ENCODE measurements at regions not wholly inside any gene's neighbourhood (a gene's known extent, or its start where the extent isn't known, plus 50 kb on each side); places are given as distances from the start of the nearest gene placed in this dataset.

DNA sequence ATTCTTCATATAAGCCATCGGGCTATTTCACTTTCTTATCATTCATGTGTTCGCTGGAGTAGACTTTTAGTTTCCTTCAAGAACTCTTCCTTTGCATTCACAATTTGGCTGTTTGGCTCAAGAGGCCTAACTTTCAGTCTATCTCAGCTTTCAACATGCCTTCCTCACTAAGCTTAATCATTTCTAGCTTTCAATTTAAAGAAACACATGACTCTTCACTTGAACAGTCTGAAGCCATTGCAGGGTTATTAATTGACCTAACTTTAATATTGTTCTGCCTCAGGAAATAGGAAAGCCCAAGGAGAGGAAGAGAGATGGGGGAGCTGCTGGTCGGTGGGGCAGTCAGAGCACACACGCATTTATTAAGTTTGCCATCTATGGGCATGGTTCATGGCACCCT is 158.1 kb downstream of the SUCLA2 start:
- DNase-seq (ENCODE audit: low read depth, low spot score) (no peak), FAIRE-seq (no peak)
- dilution Hi-C loops (cut with MboI; ENCODE audit: extremely low pct_ligation_motif_present, low sequenced_read_pairs) = no loop called here
- TF ChIP-seq EZH2 (IDR thresholded peaks at IDR 0.05; ENCODE audit: low read length) = no peak
- TF ChIP-seq, protein P1, sequence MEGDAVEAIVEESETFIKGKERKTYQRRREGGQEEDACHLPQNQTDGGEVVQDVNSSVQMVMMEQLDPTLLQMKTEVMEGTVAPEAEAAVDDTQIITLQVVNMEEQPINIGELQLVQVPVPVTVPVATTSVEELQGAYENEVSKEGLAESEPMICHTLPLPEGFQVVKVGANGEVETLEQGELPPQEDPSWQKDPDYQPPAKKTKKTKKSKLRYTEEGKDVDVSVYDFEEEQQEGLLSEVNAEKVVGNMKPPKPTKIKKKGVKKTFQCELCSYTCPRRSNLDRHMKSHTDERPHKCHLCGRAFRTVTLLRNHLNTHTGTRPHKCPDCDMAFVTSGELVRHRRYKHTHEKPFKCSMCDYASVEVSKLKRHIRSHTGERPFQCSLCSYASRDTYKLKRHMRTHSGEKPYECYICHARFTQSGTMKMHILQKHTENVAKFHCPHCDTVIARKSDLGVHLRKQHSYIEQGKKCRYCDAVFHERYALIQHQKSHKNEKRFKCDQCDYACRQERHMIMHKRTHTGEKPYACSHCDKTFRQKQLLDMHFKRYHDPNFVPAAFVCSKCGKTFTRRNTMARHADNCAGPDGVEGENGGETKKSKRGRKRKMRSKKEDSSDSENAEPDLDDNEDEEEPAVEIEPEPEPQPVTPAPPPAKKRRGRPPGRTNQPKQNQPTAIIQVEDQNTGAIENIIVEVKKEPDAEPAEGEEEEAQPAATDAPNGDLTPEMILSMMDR (optimal IDR thresholded peaks at IDR 0.05 in 1 of 3, IDR thresholded peaks at IDR 0.05 in 1 of 3, conservative IDR thresholded peaks at IDR 0.05 in 1 of 3; ENCODE audit: extremely low read depth in 1 of 3, insufficient read depth in 2 of 3, low read length in 3 of 3) = no peak
- Histone ChIP-seq H3K27ac (ENCODE audit: control insufficient read depth, insufficient read depth, low read length) (no peak overlapping the region), H2AFZ (ENCODE audit: control insufficient read depth, low read length) (no peak overlapping the region), H3K9me1 (ENCODE audit: control insufficient read depth, extremely low read depth, insufficient read depth, low read length) (no peaks in the 10 kb centered on the region), H3K79me2 (ENCODE audit: control insufficient read depth, insufficient read depth, low read length) (no peaks in the 10 kb centered on the region), H3K4me2 (ENCODE audit: control insufficient read depth, extremely low read depth, insufficient read depth, low read depth, low read length) (no peak overlapping the region), H3K9me3 (ENCODE audit: control insufficient read depth, low read depth, low read length) (no peaks in the 10 kb centered on the region), H3K9ac (ENCODE audit: control insufficient read depth, extremely low read depth, insufficient read depth, low read length) (no peak overlapping the region), H3K36me3 (ENCODE audit: control insufficient read depth in 2 of 2, extremely low read depth in 1 of 2, insufficient read depth in 2 of 2, low read length in 2 of 2) (no peaks in the 10 kb centered on the region), H3K27me3 (ENCODE audit: control insufficient read depth, extremely low read depth, insufficient read depth, low read length) (no peaks in the 10 kb centered on the region), H3K4me1 (ENCODE audit: control insufficient read depth, extremely low read depth, insufficient read depth, low read length) (no peaks in the 10 kb centered on the region), H3K4me3 (ENCODE audit: control insufficient read depth in 2 of 3, extremely low read depth in 1 of 3, insufficient read depth in 2 of 3, low read depth in 1 of 3, low read length in 3 of 3) (no peak overlapping the region), H4K20me1 (ENCODE audit: control insufficient read depth, extremely low read depth, insufficient read depth, low read length) (no peaks in the 10 kb centered on the region)

DNA sequence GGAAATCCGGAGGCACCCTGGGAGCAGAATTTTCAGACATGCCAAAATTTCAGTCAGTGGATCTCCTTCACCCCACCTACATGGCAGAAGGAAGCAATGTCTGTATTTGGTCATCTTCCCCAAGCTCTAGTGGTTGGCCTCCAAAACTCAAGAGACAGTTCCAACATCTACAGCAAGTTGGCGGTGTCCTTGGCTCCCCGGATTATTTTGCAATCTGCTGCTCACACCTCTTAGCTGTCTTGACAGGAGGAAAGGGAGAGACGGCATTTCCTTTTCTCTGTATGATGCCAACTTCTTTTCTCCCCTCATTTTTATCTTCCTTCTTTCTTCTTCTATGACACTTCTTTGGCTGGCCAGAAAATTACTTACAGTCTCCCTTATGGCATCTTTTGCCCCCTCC is 159.9 kb downstream of the SUCLA2 start:
- FAIRE-seq = no peak
- Histone ChIP-seq H2AFZ (ENCODE audit: control insufficient read depth, low read length) (no peak overlapping the region), H3K27ac (ENCODE audit: control insufficient read depth, insufficient read depth, low read length) (no peak overlapping the region), H3K4me2 (ENCODE audit: control insufficient read depth, extremely low read depth, insufficient read depth, low read depth, low read length) (no peak overlapping the region), H3K79me2 (ENCODE audit: control insufficient read depth, insufficient read depth, low read length) (no peaks in the 10 kb centered on the region), H3K9me3 (ENCODE audit: control insufficient read depth, low read depth, low read length) (no peaks in the 10 kb centered on the region), H3K36me3 (ENCODE audit: control insufficient read depth in 2 of 2, extremely low read depth in 1 of 2, insufficient read depth in 2 of 2, low read length in 2 of 2) (no peaks in the 10 kb centered on the region), H3K9me1 (ENCODE audit: control insufficient read depth, extremely low read depth, insufficient read depth, low read length) (no peaks in the 10 kb centered on the region), H3K4me3 (ENCODE audit: control insufficient read depth in 2 of 3, extremely low read depth in 1 of 3, insufficient read depth in 2 of 3, low read depth in 1 of 3, low read length in 3 of 3) (no peak overlapping the region), H3K9ac (ENCODE audit: control insufficient read depth, extremely low read depth, insufficient read depth, low read length) (no peak overlapping the region), H3K4me1 (ENCODE audit: control insufficient read depth, extremely low read depth, insufficient read depth, low read length) (no peaks in the 10 kb centered on the region), H3K27me3 (ENCODE audit: control insufficient read depth, extremely low read depth, insufficient read depth, low read length) (no peaks in the 10 kb centered on the region), H4K20me1 (ENCODE audit: control insufficient read depth, extremely low read depth, insufficient read depth, low read length) (no peaks in the 10 kb centered on the region)
- no peak for DNase-seq (ENCODE audit: low read depth, low spot score)
- dilution Hi-C loops (cut with MboI; ENCODE audit: extremely low pct_ligation_motif_present, low sequenced_read_pairs) = no loop called here
- no peak for TF ChIP-seq EZH2 (IDR thresholded peaks at IDR 0.05; ENCODE audit: low read length)
- TF ChIP-seq, protein P1 (optimal IDR thresholded peaks at IDR 0.05 in 1 of 3, IDR thresholded peaks at IDR 0.05 in 1 of 3, conservative IDR thresholded peaks at IDR 0.05 in 1 of 3; ENCODE audit: extremely low read depth in 1 of 3, insufficient read depth in 2 of 3, low read length in 3 of 3) = no peak
